ENCODE measurements at regions not wholly inside any gene's neighbourhood (a gene's known extent, or its start where the extent isn't known, plus 50 kb on each side); places are given as distances from the start of the nearest gene placed in this dataset.

DNA sequence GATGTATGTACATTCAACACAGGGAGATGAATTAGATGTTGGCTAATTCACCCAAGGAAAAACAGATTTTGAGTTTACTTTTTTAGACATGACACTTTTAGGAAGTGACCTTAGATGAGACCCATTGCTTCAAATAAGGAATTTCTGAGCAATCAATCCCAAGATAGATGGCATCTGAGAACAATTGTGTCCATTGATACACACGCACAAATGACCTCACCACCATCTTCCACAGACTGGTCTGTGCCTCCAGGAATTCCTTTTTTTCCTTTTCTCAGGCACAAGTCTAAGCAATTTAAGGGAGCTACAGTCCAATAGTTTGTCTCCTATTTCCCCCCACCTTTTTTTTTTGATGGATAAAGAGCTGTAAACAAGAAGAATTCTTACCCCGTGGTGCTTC lies 265.3 kb downstream of the TBL1XR1 start:
- no peak for DNase-seq (ENCODE audit: low spot score)

DNA sequence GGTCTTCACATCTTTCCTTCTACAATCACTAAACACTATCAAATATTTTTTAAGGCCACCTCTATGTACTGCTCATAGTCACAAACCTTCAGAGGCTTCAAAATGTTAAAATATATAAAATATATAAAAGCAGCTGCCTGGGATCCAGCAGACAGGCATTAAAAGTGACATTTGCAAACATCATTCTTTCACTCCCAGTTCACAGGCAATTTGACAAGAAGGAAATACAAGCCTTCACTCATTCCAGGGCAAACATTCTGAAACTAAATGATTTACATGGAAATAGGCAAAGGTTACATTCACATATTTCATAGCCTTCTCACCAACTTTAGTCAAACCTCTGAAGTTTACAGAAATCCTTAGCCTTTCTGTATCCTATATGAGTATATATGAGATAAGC lies 266.3 kb downstream of the TBL1XR1 start:
- no peak for TF ChIP-seq EZH2phosphoT487 (IDR thresholded peaks at IDR 0.05; ENCODE audit: borderline replicate concordance, low read depth, low read length)
- TF ChIP-seq, protein P1, sequence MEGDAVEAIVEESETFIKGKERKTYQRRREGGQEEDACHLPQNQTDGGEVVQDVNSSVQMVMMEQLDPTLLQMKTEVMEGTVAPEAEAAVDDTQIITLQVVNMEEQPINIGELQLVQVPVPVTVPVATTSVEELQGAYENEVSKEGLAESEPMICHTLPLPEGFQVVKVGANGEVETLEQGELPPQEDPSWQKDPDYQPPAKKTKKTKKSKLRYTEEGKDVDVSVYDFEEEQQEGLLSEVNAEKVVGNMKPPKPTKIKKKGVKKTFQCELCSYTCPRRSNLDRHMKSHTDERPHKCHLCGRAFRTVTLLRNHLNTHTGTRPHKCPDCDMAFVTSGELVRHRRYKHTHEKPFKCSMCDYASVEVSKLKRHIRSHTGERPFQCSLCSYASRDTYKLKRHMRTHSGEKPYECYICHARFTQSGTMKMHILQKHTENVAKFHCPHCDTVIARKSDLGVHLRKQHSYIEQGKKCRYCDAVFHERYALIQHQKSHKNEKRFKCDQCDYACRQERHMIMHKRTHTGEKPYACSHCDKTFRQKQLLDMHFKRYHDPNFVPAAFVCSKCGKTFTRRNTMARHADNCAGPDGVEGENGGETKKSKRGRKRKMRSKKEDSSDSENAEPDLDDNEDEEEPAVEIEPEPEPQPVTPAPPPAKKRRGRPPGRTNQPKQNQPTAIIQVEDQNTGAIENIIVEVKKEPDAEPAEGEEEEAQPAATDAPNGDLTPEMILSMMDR (conservative IDR thresholded peaks at IDR 0.05; ENCODE audit: low read length) = no peak
- intact Hi-C loops (cut with micrococcal nuclease; ENCODE audit: unreplicated experiment) = no loop called here
- H3K27ac ChIP-seq (ENCODE audit: low read depth, low read length, poor library complexity, severe bottlenecking) = no peak overlapping the region
- H3K4me3 ChIP-seq (ENCODE audit: low read depth, low read length, poor library complexity, severe bottlenecking) = no peak overlapping the region
- ChIA-PET CTCF (ENCODE audit: unreplicated experiment) (no interaction called here), POLR2A (interaction anchor here (1.0 kb wide), 2 partner anchors 7 to 151 kb away, joined by 3 read pairs; no protein-coding TSS in a partner anchor)
- H3K4me1 ChIP-seq (ENCODE audit: insufficient read depth, low read length, poor library complexity, severe bottlenecking) = no peaks in the 10 kb centered on the region
- no peaks in the 10 kb centered on the region for H3K36me3 ChIP-seq (ENCODE audit: insufficient read depth, low read length)
- H3K4me2 ChIP-seq (ENCODE audit: low read length) = no peak overlapping the region
- H4K20me1 ChIP-seq (ENCODE audit: insufficient read depth, low read length) = no peaks in the 10 kb centered on the region
- H3K79me2 ChIP-seq (ENCODE audit: insufficient read depth, low read depth, low read length) = no peaks in the 10 kb centered on the region
- DNase-seq (ENCODE audit: low spot score) = no peak
- no peaks in the 10 kb centered on the region for H3K9me2 ChIP-seq (ENCODE audit: insufficient read depth, low read length)
- no TSS peak for BruUV-seq (replicated peaks)
- no peaks in the 10 kb centered on the region for H3K9me3 ChIP-seq (ENCODE audit: low read length)
- H2AFZ ChIP-seq (ENCODE audit: low read length) = no peak overlapping the region

More for the DNA sequence above, 265.3 kb downstream of the TBL1XR1 start:
- no peaks in the 10 kb centered on the region for H3K79me2 ChIP-seq (ENCODE audit: insufficient read depth, low read depth, low read length)
- intact Hi-C loops (cut with micrococcal nuclease; ENCODE audit: unreplicated experiment) = no loop called here
- H2AFZ ChIP-seq (ENCODE audit: low read length) = no peak overlapping the region
- no peak for TF ChIP-seq EZH2phosphoT487 (IDR thresholded peaks at IDR 0.05; ENCODE audit: borderline replicate concordance, low read depth, low read length)
- TF ChIP-seq, protein P1 (conservative IDR thresholded peaks at IDR 0.05; ENCODE audit: low read length) = no peak
- H3K36me3 ChIP-seq (ENCODE audit: insufficient read depth, low read length) = no peaks in the 10 kb centered on the region
- H3K27ac ChIP-seq (ENCODE audit: low read depth, low read length, poor library complexity, severe bottlenecking) = no peak overlapping the region
- no peaks in the 10 kb centered on the region for H3K4me1 ChIP-seq (ENCODE audit: insufficient read depth, low read length, poor library complexity, severe bottlenecking)
- no peaks in the 10 kb centered on the region for H4K20me1 ChIP-seq (ENCODE audit: insufficient read depth, low read length)
- no TSS peak for BruUV-seq (replicated peaks)
- no peaks in the 10 kb centered on the region for H3K9me2 ChIP-seq (ENCODE audit: insufficient read depth, low read length)
- H3K4me3 ChIP-seq (ENCODE audit: low read depth, low read length, poor library complexity, severe bottlenecking) = no peak overlapping the region
- CTCF ChIA-PET (ENCODE audit: unreplicated experiment) = no interaction called here
- POLR2A ChIA-PET = interaction anchor here (0.6 kb wide), 1 partner anchor 372 kb away, joined by 5 read pairs; no protein-coding TSS in a partner anchor
- no peaks in the 10 kb centered on the region for H3K9me3 ChIP-seq (ENCODE audit: low read length)
- H3K4me2 ChIP-seq (ENCODE audit: low read length) = no peak overlapping the region

DNA sequence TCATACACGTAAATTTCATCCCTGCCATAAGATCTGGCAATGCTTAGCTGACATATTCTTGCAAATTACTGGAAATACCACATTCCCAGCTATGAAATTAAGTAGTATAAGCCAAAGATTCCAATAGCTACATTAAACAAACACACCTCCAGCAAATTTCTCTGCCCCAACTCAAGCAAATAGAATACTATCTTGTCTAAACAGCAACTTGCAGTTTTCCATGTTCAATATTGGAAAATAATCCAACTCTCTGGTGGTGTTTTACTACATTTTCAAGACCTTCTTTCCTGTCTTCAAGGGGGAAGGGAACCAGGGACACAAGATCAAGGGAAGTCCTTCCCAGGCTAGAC lies 268.7 kb downstream of the TBL1XR1 start:
- Histone ChIP-seq H4K20me1 (ENCODE audit: insufficient read depth, low read length) (no peaks in the 10 kb centered on the region), H2AFZ (ENCODE audit: low read length) (no peak overlapping the region), H3K79me2 (ENCODE audit: insufficient read depth, low read depth, low read length) (no peaks in the 10 kb centered on the region), H3K4me3 (ENCODE audit: low read depth, low read length, poor library complexity, severe bottlenecking) (no peak overlapping the region), H3K4me1 (ENCODE audit: insufficient read depth, low read length, poor library complexity, severe bottlenecking) (no peaks in the 10 kb centered on the region), H3K4me2 (ENCODE audit: low read length) (no peak overlapping the region), H3K9me3 (ENCODE audit: low read length) (no peaks in the 10 kb centered on the region), H3K27ac (ENCODE audit: low read depth, low read length, poor library complexity, severe bottlenecking) (no peak overlapping the region), H3K9me2 (ENCODE audit: insufficient read depth, low read length) (no peaks in the 10 kb centered on the region), H3K36me3 (ENCODE audit: insufficient read depth, low read length) (no peaks in the 10 kb centered on the region)
- no peak for TF ChIP-seq EZH2phosphoT487 (IDR thresholded peaks at IDR 0.05; ENCODE audit: borderline replicate concordance, low read depth, low read length)
- TF ChIP-seq, protein P1 (conservative IDR thresholded peaks at IDR 0.05; ENCODE audit: low read length) = no peak
- no peak for DNase-seq (ENCODE audit: low spot score)
- ChIA-PET POLR2A (interaction anchor here (0.5 to 0.8 kb wide), 4 partner anchors 25 to 1642 kb away, joined by 3 to 6 read pairs (median 4); no protein-coding TSS in a partner anchor), CTCF (ENCODE audit: unreplicated experiment) (no interaction called here)
- intact Hi-C loops (cut with micrococcal nuclease; ENCODE audit: unreplicated experiment) = no loop called here
- BruUV-seq (replicated peaks) = no TSS peak
